A673 (cell line): ENCODE measurements at regions not wholly inside any gene's neighbourhood (a gene's known extent, or its start where the extent isn't known, plus 50 kb on each side); places are given as distances from the start of the nearest gene placed in this dataset.

Experiments
- BruUV-seq: library from RNA; stranded (reverse); fragments of 400-500 nt; replicated peaks from 2 replicates; lab custom pipeline; 2021; lab: Mats Ljungman, UMichigan
- CTCF ChIA-PET: fragments of 300-600 bp; sonication (Branson Sonifier 250); formaldehyde crosslinking; loops from one replicate; lab custom pipeline; 2022; ENCODE audit warnings: antibody characterized with exemption; lab: Charles Lee
- POLR2A ChIA-PET: fragments of 300-600 bp; sonication (Branson Sonifier 250); formaldehyde crosslinking; loops from one replicate; lab custom pipeline; 2022; ENCODE audit warnings: antibody characterized with exemption; ENCODE audit not compliant: low non-redundant PET; lab: Charles Lee
- DNase-seq: peaks from one replicate; pipeline ENCODE4 v3.0.0-alpha.2; 2015; ENCODE audit warnings: low spot score
- H3K27ac ChIP-seq: fragments of 200-600 bp; sonication (generic); 2 replicates; pipeline ENCODE4 v1.5.1; 2016; ENCODE audit warnings: mixed run types, low read depth, mild to moderate bottlenecking, mixed read lengths, antibody characterized with exemption, low read length; ENCODE audit not compliant: poor library complexity, severe bottlenecking
- H3K27me3 ChIP-seq: fragments of 200-600 bp; sonication (generic); replicated peaks from 2 replicates; pipeline ENCODE4 v1.6.1; 2017; ENCODE audit warnings: mixed run types, low read depth, mild to moderate bottlenecking, mixed read lengths, antibody characterized with exemption, low read length; ENCODE audit not compliant: insufficient read depth, poor library complexity
- H3K36me3 ChIP-seq: fragments of 200-600 bp; sonication (generic); 2 replicates; pipeline ENCODE4 v1.6.1; 2016; ENCODE audit warnings: mixed run types, mild to moderate bottlenecking, mixed read lengths, antibody characterized with exemption, low read length; ENCODE audit not compliant: insufficient read depth, poor library complexity, severe bottlenecking
- H3K4me1 ChIP-seq: fragments of 200-600 bp; sonication (generic); 2 replicates; pipeline ENCODE4 v1.6.1; 2017; ENCODE audit warnings: mixed run types, mild to moderate bottlenecking, mixed read lengths, antibody characterized with exemption, low read length; ENCODE audit not compliant: insufficient read depth, poor library complexity, severe bottlenecking
- H3K4me3 ChIP-seq: fragments of 200-600 bp; sonication (generic); 2 replicates; pipeline ENCODE4 v1.5.1; 2016; ENCODE audit warnings: low read depth, mixed run types, mild to moderate bottlenecking, mixed read lengths, low read length; ENCODE audit not compliant: poor library complexity, severe bottlenecking
- H3K9me3 ChIP-seq: fragments of 200-600 bp; sonication (generic); 2 replicates; pipeline ENCODE4 v1.6.1; 2016; ENCODE audit warnings: mixed run types, low read depth, mild to moderate bottlenecking, mixed read lengths, antibody characterized with exemption, low read length; ENCODE audit not compliant: poor library complexity, severe bottlenecking
- EZH2 ChIP-seq: fragments of 200-600 bp; sonication (generic); IDR thresholded peaks from 2 replicates; pipeline ENCODE4 v1.6.1; 2017; ENCODE audit warnings: borderline replicate concordance, low read depth, mild to moderate bottlenecking, mixed read lengths, antibody characterized with exemption, low read length; ENCODE audit not compliant: poor library complexity, severe bottlenecking
- intact Hi-C: fragments of 100-400 bp; cut with micrococcal nuclease; formaldehyde crosslinking; loops from one replicate; pipeline ENCODE4 v1.10.0; 2022; ENCODE audit not compliant: unreplicated experiment
- TF ChIP-seq, protein P1 (sequence below): fragments of 300-800, 200-600 bp; sonication (generic); conservative IDR thresholded peaks from 2 replicates; pipeline ENCODE4 v1.5.1; 2017; ENCODE audit warnings: low read depth, mild to moderate bottlenecking, antibody characterized with exemption, low read length, moderate library complexity, mixed read lengths

DNA sequence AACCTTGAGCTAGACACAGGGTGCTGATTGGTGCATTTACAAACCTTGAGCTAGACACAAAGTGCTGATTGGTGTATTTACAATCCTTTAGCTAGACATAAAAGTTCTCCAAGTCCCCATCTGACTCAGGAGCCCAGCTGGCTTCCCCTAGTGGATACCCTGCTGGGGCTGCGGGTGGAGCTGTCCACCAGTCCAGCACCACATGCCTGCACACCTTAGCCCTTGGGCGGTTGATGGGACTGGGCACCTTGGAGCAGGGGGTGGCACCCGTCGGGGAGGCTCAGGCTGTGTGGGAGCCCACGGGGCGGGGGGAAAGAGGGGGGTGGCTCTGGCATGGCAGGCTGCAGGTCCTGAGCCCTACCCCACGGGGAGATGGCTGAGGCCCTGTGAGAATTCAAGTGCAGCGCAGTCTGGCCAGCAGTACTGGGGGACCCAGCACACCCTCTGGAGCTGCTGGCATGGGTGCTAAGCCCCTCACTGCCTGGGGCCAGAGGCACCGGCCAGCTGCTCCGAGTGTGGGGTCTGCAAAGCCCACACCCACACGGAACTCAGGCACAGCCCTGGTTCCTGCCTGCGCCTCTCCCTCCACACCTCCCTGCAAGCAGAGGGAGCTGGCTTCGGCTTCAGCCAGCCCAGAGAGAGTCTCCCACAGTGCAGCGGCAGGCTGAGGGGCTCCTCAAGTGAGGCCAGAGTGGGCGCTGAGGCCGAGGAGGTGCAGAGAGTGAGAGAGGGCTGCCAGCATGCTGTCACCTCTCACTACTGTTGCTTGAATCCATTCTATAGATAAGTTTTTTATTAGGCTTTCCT lies 369.8 kb upstream of the SMIM30 start:
- no peak for DNase-seq
- CTCF ChIA-PET: no interaction called here
- BruUV-seq: no TSS peak
- TF ChIP-seq, protein P1, sequence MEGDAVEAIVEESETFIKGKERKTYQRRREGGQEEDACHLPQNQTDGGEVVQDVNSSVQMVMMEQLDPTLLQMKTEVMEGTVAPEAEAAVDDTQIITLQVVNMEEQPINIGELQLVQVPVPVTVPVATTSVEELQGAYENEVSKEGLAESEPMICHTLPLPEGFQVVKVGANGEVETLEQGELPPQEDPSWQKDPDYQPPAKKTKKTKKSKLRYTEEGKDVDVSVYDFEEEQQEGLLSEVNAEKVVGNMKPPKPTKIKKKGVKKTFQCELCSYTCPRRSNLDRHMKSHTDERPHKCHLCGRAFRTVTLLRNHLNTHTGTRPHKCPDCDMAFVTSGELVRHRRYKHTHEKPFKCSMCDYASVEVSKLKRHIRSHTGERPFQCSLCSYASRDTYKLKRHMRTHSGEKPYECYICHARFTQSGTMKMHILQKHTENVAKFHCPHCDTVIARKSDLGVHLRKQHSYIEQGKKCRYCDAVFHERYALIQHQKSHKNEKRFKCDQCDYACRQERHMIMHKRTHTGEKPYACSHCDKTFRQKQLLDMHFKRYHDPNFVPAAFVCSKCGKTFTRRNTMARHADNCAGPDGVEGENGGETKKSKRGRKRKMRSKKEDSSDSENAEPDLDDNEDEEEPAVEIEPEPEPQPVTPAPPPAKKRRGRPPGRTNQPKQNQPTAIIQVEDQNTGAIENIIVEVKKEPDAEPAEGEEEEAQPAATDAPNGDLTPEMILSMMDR: no peak
- TF ChIP-seq EZH2: no peak
- Histone ChIP-seq H3K4me1 (no peaks in the 10 kb centered on the region), H3K4me3 (no peak overlapping the region), H3K27ac (no peak overlapping the region), H3K36me3 (no peaks in the 10 kb centered on the region), H3K9me3 (no peaks in the 10 kb centered on the region), H3K27me3 (no peaks in the 10 kb centered on the region)
- intact Hi-C loops: no loop called here
- POLR2A ChIA-PET: no interaction called here

DNA sequence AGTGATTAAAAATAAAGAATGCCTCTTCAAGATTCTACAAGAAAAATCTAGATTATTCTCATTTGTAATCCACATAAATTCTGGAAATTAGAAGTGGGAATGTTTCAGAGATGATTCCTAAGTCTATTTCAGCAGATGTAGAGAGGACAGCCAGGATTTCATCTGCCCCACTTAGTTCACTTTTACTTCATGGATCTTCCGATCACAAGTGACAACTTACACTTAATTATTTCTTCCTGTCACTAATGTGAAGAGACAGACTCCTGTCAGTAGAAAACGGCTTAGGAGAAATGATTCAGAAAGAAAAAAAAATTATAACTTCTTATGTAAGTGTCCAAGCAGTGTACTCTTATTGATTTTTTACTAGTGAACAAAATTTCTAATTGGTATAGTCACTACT lies 368.2 kb upstream of the SMIM30 start:
- no peak overlapping the region for H3K4me3 ChIP-seq
- H3K36me3 ChIP-seq: no peaks in the 10 kb centered on the region
- no peaks in the 10 kb centered on the region for H3K27me3 ChIP-seq
- no peak overlapping the region for H3K27ac ChIP-seq
- TF ChIP-seq, protein P1: no peak
- no peak for TF ChIP-seq EZH2
- no peaks in the 10 kb centered on the region for H3K4me1 ChIP-seq
- no peaks in the 10 kb centered on the region for H3K9me3 ChIP-seq
- intact Hi-C loops: no loop called here
- no peak for DNase-seq
- POLR2A ChIA-PET: no interaction called here
- no TSS peak for BruUV-seq
- CTCF ChIA-PET: no interaction called here

DNA sequence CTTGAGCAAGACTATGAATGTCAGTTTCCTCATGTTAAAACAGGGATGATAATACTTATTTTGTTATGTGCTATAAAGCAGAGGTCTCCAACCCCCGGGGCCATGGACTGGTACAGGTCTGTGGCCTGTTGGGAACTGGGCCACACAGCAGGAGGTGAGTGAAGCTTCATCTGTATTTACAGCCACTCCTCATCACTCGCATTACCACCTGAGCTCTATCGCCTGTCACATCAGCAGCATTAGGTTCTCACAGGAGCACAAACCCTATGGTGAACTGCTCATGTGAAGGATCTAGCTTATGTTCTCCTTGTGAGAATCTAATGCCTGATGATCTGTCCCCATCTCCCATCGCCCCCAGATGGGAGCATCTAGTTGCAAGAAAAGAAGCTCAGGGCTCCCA lies 365.3 kb upstream of the SMIM30 start:
- POLR2A ChIA-PET: no interaction called here
- no peaks in the 10 kb centered on the region for H3K27me3 ChIP-seq
- no peaks in the 10 kb centered on the region for H3K4me1 ChIP-seq
- intact Hi-C loops: no loop called here
- H3K9me3 ChIP-seq: no peaks in the 10 kb centered on the region
- no TSS peak for BruUV-seq
- H3K27ac ChIP-seq: no peak overlapping the region
- CTCF ChIA-PET: no interaction called here
- no peak overlapping the region for H3K4me3 ChIP-seq
- DNase-seq: no peak
- TF ChIP-seq, protein P1: no peak
- TF ChIP-seq EZH2: no peak
- H3K36me3 ChIP-seq: no peaks in the 10 kb centered on the region
